ENCODE measurements at regions not wholly inside any gene's neighbourhood (a gene's known extent, or its start where the extent isn't known, plus 50 kb on each side); places are given as distances from the start of the nearest gene placed in this dataset.

- TF ChIP-seq CTCF (IDR thresholded peaks at IDR 0.05) (no peak), POLR2A (IDR thresholded peaks at IDR 0.05) (no peak)
These were observed 452.0 kb downstream of the SPRY1 start for GRCh38 chr4:123848606-123849005.

Measured in esophagus squamous epithelium (tissue), 4 donors.